Mucosa of descending colon (tissue), 3 donors: ENCODE measurements at regions not wholly inside any gene's neighbourhood (a gene's known extent, or its start where the extent isn't known, plus 50 kb on each side); places are given as distances from the start of the nearest gene placed in this dataset.

Experiments
- ATAC-seq: fragments of 200-7000 bp; cut with Tn5 transposase; one replicate; pipeline ENCODE4 v1.9.1; 2020; ENCODE audit warnings: mild to moderate bottlenecking, moderate library complexity
- DNase-seq, 3 donors: peaks; one replicate each; pipeline ENCODE4 v3.0.0-alpha.2; 2020
- H3K36me3 ChIP-seq: fragments of 200-600 bp; one replicate; pipeline ENCODE4 v1.8.0; 2021; ENCODE audit warnings: low read depth, mild to moderate bottlenecking
- H3K4me1 ChIP-seq: fragments of 200-600 bp; one replicate; pipeline ENCODE4 v1.8.0; 2021; ENCODE audit warnings: low read depth, mild to moderate bottlenecking
- H3K4me3 ChIP-seq: fragments of 200-600 bp; one replicate; pipeline ENCODE4 v1.8.0; 2021; ENCODE audit warnings: mild to moderate bottlenecking
- H3K9me3 ChIP-seq: fragments of 200-600 bp; one replicate; pipeline ENCODE4 v1.8.0; 2021; ENCODE audit warnings: mild to moderate bottlenecking
- intact Hi-C, 2 donors: fragments of 100-400 bp; cut with DNase I in 1 of 2; cut with micrococcal nuclease in 1 of 2; formaldehyde crosslinking; loops; one replicate each; pipeline versions ENCODE4 v1.11.0 to v1.11.1; 2022; cut with DNase I, micrococcal nuclease
- TF ChIP-seq, protein P1 (sequence below): fragments of 200-600 bp; IDR thresholded peaks from one replicate; pipeline ENCODE4 v1.8.0; 2022; ENCODE audit warnings: antibody characterized with exemption, mild to moderate bottlenecking
- donor health status: DM: no; HTN: no; CAD: no; lungs with moderate emphysema.
- donor health status: DM: no; HTN: no; CAD: no.
- donor health status: DM: no; HTN: yes; CAD: no.

DNA sequence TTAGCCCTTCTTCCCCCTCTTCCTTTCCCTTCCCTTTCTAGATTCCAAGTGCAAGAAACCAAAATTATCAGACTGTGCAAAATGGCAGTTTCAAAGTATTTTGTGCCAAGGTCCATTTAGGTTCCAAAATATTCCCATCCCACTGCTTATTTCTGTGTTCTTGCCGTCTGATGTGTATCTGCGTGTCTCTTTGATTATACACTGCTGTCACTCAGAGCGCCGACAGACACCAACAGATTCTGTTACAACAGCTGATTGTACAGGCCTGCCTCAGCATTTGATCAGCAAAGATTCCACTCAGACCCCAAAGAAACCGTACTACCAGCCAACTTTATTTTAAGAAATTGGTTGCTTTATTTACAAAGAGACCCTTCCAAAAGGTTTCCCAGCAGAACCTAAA lies 225.6 kb upstream of the SATB1 start:
- ATAC-seq: no peak
- Histone ChIP-seq H3K4me3 (no peak overlapping the region), H3K36me3 (no peaks in the 10 kb centered on the region), H3K9me3 (no peaks in the 10 kb centered on the region), H3K4me1 (no peaks in the 10 kb centered on the region)
- TF ChIP-seq, protein P1, sequence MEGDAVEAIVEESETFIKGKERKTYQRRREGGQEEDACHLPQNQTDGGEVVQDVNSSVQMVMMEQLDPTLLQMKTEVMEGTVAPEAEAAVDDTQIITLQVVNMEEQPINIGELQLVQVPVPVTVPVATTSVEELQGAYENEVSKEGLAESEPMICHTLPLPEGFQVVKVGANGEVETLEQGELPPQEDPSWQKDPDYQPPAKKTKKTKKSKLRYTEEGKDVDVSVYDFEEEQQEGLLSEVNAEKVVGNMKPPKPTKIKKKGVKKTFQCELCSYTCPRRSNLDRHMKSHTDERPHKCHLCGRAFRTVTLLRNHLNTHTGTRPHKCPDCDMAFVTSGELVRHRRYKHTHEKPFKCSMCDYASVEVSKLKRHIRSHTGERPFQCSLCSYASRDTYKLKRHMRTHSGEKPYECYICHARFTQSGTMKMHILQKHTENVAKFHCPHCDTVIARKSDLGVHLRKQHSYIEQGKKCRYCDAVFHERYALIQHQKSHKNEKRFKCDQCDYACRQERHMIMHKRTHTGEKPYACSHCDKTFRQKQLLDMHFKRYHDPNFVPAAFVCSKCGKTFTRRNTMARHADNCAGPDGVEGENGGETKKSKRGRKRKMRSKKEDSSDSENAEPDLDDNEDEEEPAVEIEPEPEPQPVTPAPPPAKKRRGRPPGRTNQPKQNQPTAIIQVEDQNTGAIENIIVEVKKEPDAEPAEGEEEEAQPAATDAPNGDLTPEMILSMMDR: no peak
- intact Hi-C loops: no loop called here
- no peak for DNase-seq

DNA sequence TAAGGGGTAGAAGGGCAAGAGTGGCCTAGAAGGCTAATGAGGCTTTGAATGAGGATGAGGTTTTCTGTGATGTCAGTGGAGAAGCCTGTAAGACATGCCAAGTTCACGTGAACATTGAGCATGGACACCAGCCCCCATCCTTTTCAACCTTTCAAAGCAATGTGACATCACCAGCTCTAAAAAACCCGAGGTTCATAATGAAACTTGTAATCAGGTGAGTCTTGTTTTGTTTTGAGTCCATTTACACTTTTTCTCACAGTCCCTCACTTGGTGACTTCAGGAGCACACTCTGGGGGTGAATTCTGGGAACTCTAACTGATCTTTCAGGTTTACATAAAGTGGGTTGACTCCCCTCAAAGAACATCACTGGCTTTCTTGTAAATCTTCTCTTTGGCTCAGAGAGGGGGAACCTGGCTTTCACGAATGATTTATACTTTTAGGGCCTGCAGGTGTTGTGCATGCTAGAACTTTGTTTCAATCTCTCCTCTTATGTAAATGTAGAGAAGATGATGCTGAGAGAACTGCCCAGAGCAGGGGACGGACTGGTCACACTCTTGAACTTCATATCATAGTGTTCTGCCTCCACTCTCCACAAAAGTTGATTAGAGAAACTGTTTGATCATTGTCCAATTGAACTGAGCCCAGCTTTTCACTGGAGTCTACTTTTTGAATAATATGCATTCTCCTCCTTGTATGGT lies 224.7 kb upstream of the SATB1 start:
- Histone ChIP-seq H3K4me3 (no peak overlapping the region), H3K4me1 (no peaks in the 10 kb centered on the region), H3K36me3 (no peaks in the 10 kb centered on the region), H3K9me3 (no peaks in the 10 kb centered on the region)
- intact Hi-C loops: no loop called here
- TF ChIP-seq, protein P1: no peak
- ATAC-seq (no peak), DNase-seq (no peak)

DNA sequence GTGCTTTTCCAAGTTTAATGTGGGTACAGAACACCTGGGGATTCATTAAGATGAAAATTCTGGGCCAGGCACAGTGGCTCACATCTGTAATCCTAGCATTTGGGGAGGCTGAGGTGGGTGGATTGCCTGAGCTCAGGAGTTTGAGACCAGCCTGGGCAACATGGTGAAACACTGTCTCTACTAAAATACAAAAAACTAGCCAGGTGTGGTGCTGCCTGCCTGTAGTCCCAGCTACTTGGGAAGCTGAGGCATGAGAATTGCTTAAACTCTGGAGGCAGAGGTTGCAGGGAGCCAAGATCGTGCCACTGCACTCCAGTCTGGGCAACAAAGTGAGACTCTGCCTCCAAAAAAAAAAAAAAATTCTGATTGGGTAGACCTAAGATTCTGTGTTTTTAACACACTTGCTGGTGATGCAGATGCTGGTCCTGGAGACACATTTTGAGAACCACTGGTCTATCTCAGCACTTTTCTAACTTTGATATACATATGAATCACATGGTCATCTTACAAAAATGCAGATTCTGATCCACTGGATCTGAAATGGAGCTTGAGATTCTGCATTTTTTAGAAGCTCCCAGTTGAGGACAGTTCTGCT lies 223.8 kb upstream of the SATB1 start:
- intact Hi-C loops: no loop called here
- no peak for DNase-seq
- Histone ChIP-seq H3K4me3 (no peak overlapping the region), H3K4me1 (no peaks in the 10 kb centered on the region), H3K9me3 (no peaks in the 10 kb centered on the region), H3K36me3 (no peaks in the 10 kb centered on the region)
- no peak for ATAC-seq
- TF ChIP-seq, protein P1: no peak

GRCh38 chr3:18648159-18648558 lies 223.0 kb upstream of the SATB1 start:
- TF ChIP-seq, protein P1: no peak
- Histone ChIP-seq H3K4me1 (no peaks in the 10 kb centered on the region), H3K36me3 (no peaks in the 10 kb centered on the region), H3K4me3 (no peak overlapping the region), H3K9me3 (no peaks in the 10 kb centered on the region)
- ATAC-seq (no peak), DNase-seq (no peak)
- intact Hi-C loops: no loop called here

GRCh38 chr3:18645619-18646018 lies 220.5 kb upstream of the SATB1 start:
- no peak for DNase-seq
- TF ChIP-seq, protein P1: no peak
- Histone ChIP-seq H3K4me3 (no peak overlapping the region), H3K9me3 (peaks cover 3% of the 10 kb centered on the region), H3K36me3 (no peaks in the 10 kb centered on the region), H3K4me1 (no peaks in the 10 kb centered on the region)
- no peak for ATAC-seq
- intact Hi-C loops: no loop called here
